HG02870 (cell line): ENCODE measurements at regions not wholly inside any gene's neighbourhood (a gene's known extent, or its start where the extent isn't known, plus 50 kb on each side); places are given as distances from the start of the nearest gene placed in this dataset.

Experiments used
- ATAC-seq: cut with Tn5 transposase; IDR thresholded peaks from one replicate; pipeline ENCODE4 v1.9.1; 2021; ENCODE audit warnings: mild to moderate bottlenecking, moderate library complexity; ENCODE audit not compliant: unreplicated experiment

GRCh38 chr2:12382366-12382765 lies 334.4 kb upstream of the TRIB2 start:
- no peak for ATAC-seq

- no peak for ATAC-seq
Measured at GRCh38 chr2:12389344-12390045, 327.2 kb upstream of the TRIB2 start.

GRCh38 chr2:12391116-12391515 lies 325.6 kb upstream of the TRIB2 start:
- ATAC-seq, result no peak

DNA sequence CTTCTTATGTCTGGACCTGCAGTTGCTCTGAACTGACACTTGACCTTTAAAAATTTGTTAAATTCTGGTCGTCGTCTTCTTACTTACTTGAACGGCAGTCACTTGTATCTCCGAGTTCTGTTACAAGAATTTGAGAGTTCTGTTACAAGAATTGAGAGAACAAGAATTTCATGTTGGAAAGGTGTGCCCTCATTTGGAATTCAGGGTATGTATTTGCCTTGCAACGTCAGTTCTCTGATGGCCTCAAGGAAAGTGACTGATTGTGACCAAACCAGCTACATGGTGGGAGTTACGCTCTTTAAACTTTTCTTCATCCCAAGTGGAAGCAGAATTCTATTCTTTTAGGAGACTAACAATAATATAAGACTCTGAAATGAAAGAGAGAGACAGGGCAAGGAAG lies 320.0 kb upstream of the TRIB2 start:
- ATAC-seq, result no peak

- ATAC-seq, result no peak
Measured at GRCh38 chr2:12397854-12398253, 318.9 kb upstream of the TRIB2 start.

GRCh38 chr2:12399240-12399639 lies 317.5 kb upstream of the TRIB2 start:
- ATAC-seq, result no peak

DNA sequence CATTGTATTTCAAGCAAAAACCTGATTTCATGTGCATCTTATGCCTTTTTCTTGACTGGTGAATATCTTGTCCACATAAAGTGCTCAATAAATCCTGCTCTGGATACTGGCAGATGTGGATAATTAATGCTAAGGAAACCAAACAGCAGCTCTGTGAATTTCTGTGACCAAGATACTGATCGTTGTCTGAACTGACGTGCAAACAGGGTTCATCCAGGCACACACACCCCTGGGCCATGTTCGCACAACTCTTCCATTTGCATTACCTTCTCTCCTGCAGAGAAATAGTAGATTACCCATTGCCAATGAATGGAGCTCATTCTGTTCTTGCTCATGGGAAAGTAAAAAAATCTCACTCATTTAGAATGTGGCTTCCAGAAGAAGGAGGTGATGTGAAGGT lies 316.2 kb upstream of the TRIB2 start:
- ATAC-seq, result no peak

DNA sequence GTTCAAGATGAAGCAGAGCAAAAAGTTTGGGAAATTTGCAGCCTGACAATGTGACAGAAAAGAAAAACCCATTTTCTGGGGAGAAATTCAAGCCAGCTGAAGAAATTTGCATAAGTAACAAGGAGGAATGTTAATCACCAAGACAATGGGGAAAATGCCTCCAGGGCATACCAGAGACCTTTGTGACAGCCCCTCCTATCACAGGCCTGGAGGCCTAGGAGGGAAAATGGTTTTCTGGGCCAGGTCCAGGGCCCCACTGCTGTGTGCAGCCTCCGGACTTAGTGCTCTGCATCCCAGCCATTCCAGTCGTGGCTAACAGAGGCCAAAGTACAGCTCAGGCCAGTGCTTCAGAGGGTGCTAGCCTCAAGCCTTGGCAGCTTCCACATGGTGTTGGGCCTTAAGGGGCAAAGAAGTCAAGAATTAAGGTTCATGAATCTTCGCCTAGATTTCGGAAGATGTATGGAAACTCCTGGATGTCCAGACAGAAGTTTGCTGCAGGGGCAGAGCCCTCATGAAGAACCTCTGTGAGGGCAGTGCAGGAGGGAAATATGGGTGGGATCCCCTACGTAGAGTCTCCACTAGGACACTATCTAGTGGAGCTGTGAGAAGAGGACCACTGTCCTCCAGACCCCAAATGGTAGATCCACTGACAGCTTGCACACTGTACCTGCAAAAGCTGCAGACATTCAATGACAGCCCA lies 314.1 kb upstream of the TRIB2 start:
- ATAC-seq, result no peak

GRCh38 chr2:12404497-12404896 lies 312.2 kb upstream of the TRIB2 start:
- no peak for ATAC-seq

DNA sequence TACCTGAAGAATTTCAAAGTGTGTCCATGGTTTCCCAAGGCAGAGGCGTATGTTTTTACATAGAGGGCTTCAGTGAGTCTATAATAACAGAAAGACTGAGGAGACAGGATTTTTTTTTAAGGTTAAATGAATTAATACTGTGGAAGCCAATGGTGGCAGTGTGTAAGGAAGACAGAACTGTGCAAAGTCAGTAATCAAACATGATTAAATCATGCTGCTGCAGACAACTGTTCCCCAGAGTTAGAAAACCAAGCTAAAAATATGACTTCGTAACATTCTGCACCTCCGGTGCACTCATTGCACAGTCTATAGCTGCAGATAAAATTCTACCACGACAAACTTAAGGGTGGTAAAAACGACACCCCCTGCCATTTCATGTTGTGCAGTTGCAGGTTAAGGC lies 309.6 kb upstream of the TRIB2 start:
- no peak for ATAC-seq

GRCh38 chr2:12412898-12413305 lies 303.8 kb upstream of the TRIB2 start:
- ATAC-seq, result peak; percentile 89

GRCh38 chr2:12415536-12415935 lies 301.2 kb upstream of the TRIB2 start:
- ATAC-seq, result no peak

- ATAC-seq, result no peak
Measured at GRCh38 chr2:12416600-12416999, 300.1 kb upstream of the TRIB2 start.

GRCh38 chr2:12417786-12418185 lies 298.9 kb upstream of the TRIB2 start:
- ATAC-seq, result no peak

DNA sequence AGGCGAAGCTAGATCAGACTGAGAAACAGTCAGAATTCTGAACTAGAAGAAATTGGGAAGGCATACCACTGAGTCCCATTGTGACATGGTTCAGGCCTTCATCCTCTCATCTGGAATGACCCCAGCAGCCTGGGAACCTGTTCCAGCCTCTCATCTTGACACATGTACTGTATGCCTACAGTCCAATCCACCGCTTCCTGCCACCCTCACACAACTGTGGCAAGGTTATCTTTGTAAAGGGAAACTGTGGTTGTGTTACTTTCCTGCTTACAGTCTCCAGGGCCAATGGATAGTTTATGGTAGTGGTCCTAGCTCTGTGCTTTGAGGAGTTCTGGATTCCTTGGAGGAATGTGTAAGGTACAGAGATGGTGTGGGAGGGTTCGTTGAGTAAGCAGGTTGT lies 296.9 kb upstream of the TRIB2 start:
- ATAC-seq, result no peak

GRCh38 chr2:12421046-12421445 lies 295.7 kb upstream of the TRIB2 start:
- ATAC-seq, result no peak

- ATAC-seq, result no peak
Measured at GRCh38 chr2:12424219-12424618, 292.5 kb upstream of the TRIB2 start.

DNA sequence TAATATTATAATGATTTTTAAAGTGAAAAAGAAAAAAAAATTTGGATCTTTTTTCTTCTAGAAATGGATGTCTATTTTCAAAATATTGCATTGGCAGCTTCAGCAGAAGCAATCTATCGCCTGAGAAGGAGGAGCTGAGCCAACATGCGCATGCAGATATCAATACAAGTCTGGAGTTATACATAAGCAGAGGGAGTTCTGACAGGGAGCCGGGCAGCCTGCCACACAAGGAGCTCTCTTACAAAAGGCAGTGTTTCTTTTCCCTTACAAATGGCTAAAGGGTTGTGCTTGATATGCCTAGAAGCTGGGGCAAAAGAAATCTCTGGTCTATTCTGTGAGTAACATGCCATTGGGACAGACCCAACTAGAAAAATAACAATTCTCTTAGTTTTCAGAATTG lies 291.9 kb upstream of the TRIB2 start:
- ATAC-seq, result no peak

DNA sequence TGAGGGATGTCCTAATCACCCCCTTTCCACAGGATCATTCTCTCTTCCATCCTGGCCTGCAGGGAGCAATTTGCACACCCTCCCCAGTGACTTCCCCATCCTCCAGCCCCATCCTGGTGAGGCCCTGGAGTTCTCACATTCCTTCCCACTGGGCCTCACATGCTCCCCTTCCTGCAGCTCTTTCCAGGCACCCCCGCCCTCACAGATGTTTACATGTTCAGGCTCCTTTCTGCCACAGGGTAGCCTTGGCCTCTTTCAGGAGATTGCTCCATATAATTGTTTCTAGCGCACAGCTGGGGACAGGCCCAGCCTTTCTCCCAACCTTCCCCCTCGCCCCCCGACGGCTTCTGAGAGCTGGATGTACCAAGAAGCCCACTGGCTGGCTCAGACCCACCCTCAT lies 288.4 kb upstream of the TRIB2 start:
- ATAC-seq, result no peak

- ATAC-seq, result no peak
Measured at GRCh38 chr2:12428786-12429185, 287.9 kb upstream of the TRIB2 start.

DNA sequence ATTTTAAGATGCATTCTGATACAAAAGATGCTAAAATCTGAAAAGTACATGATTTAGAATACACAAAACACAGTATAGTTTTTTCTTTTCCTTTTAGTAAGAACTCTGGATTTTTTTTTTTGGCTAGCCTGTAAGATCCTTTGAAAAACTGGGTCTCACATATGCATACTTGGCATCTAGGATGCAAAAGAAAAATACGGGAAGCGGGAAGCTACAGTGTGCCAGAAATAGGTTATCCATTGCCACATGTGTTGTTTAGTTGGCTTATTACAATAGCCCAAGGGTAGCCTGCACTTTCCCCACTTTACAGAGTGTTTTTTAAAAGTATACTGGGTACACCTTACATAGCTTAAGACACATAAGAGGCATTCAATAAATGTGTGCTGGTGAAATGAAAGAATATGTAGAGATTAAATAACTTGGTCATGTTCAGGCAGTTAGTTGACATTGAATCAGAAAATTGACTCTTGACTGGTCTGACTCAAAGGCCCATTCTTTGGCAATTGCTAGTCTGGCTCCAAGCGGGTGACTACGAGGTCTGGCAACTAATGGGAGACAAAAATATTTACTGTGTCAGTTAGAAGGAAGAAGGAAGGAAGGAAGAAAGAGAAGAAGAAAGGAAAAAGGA lies 286.8 kb upstream of the TRIB2 start:
- ATAC-seq, result no peak

- peak; percentile 94 for ATAC-seq
Measured at GRCh38 chr2:12430407-12431133, 286.2 kb upstream of the TRIB2 start.
